GM23248 (cell line): ENCODE measurements at regions not wholly inside any gene's neighbourhood (a gene's known extent, or its start where the extent isn't known, plus 50 kb on each side); places are given as distances from the start of the nearest gene placed in this dataset.

Experiments used
- EZH2 ChIP-seq: fragments of 200-600 bp; sonication (generic); IDR thresholded peaks from 2 replicates; pipeline ENCODE4 v1.6.1; 2018; ENCODE audit warnings: antibody characterized with exemption, mild to moderate bottlenecking; ENCODE audit not compliant: insufficient read depth, poor library complexity, severe bottlenecking
- EZH2phosphoT487 ChIP-seq: fragments of 200-600 bp; sonication (generic); IDR thresholded peaks from 2 replicates; pipeline ENCODE4 v1.6.1; 2018; ENCODE audit warnings: antibody characterized with exemption, moderate library complexity, mild to moderate bottlenecking, low read depth; ENCODE audit not compliant: insufficient read depth

DNA sequence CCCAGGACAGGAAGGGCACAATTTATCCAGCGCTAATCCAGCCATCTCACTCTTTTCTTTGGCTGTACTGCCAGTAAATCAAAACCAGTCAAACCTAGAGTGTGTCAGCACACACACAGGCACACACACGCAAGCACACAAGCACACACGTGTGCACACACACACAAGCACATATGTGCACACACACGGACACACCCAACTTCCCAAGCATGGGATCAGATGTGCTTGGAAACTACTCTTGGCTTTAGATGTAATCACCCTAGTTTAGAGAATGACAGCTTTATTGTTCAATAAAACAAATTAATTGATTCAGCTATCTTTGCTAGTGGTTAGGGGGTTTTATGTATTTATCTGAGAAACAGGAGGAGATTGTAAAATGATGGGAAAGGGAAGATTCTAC is 615.0 kb upstream of the MKI67 start:
- TF ChIP-seq EZH2phosphoT487 (no peak), EZH2 (no peak)
